Uterus (tissue), 3 donors: ENCODE measurements at regions not wholly inside any gene's neighbourhood (a gene's known extent, or its start where the extent isn't known, plus 50 kb on each side); places are given as distances from the start of the nearest gene placed in this dataset.

Experiments used
- DNase-seq, 2 donors: peaks; one replicate each; pipeline ENCODE4 v3.0.0-alpha.2; 2019 to 2020
- H3K27ac ChIP-seq, 2 donors: fragments of 200-600 bp; sonication (generic); 1 replicate in 1 of 2; 2 replicates in 1 of 2; pipeline ENCODE4 v1.5.1; 2016 to 2018
- H3K27me3 ChIP-seq, 2 donors: fragments of 200-600 bp; sonication (generic); one replicate each; pipeline ENCODE4 v1.5.1; 2018 to 2019; ENCODE audit warnings: control low read depth in 1 of 2
- H3K36me3 ChIP-seq, 2 donors: fragments of 200-600 bp; sonication (generic); one replicate each; pipeline ENCODE4 v1.5.1; 2019; ENCODE audit warnings: control low read depth in 1 of 2
- H3K4me1 ChIP-seq, 2 donors: fragments of 200-600 bp; sonication (generic); one replicate each; pipeline ENCODE4 v1.5.1; 2018 to 2019; ENCODE audit warnings: control low read depth in 1 of 2
- H3K4me3 ChIP-seq, 2 donors: fragments of 200-600 bp; sonication (generic); 1 replicate in 1 of 2; 2 replicates in 1 of 2; pipeline ENCODE4 v1.5.1; 2018 to 2019; ENCODE audit warnings: mild to moderate bottlenecking in 1 of 2
- H3K9me3 ChIP-seq, 2 donors: fragments of 200-600 bp; sonication (generic); one replicate each; pipeline ENCODE4 v1.5.1; 2019; ENCODE audit warnings: control low read depth in 1 of 2
- POLR2A ChIP-seq, 2 donors: fragments of 450-650 bp; IDR thresholded peaks; one replicate each; pipeline ENCODE4 v1.6.1; 2016; ENCODE audit warnings: antibody characterized with exemption in 2 of 2, mild to moderate bottlenecking in 1 of 2, moderate library complexity in 1 of 2
- intact Hi-C: fragments of 100-400 bp; cut with DNase I; formaldehyde crosslinking; loops from one replicate; pipeline ENCODE4 v1.15.1; 2023; ENCODE audit warnings: low total_unique reads
- TF ChIP-seq, protein P1 (sequence below), 4 experiments: fragments of 200-600 bp in 2 of 4; fragments of 450-650 bp in 2 of 4; sonication (generic) in 2 of 4; IDR thresholded peaks; one replicate each; pipeline ENCODE4 v1.5.1; 2016 to 2019; ENCODE audit warnings: antibody characterized with exemption in 4 of 4, mild to moderate bottlenecking in 2 of 4, moderate library complexity in 1 of 4
- donor health status: DM: yes; HTN: yes; CAD: no.

DNA sequence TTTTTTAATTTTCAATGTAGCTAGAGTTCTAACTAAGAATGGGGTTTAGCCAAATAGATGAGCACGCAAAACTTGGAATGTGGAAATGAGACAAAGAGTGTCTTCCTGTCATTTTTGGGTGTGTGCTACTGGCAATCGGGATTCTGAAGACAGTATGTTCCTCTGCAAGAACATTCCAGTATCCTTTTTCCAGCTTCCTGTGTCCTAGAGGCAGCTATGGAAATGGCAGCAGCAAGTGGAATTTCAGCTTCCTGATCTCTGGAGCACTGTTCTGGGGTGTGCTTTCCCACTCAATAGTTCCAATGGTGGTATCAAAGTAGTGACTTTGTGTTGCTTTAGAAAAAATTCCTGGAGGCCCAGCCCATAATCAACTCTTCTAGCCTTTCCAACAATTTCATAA lies 642.9 kb upstream of the KCNMB2 start:
- no peak overlapping the region for H3K27ac ChIP-seq
- intact Hi-C loops: no loop called here
- DNase-seq: no peak
- TF ChIP-seq, protein P1, sequence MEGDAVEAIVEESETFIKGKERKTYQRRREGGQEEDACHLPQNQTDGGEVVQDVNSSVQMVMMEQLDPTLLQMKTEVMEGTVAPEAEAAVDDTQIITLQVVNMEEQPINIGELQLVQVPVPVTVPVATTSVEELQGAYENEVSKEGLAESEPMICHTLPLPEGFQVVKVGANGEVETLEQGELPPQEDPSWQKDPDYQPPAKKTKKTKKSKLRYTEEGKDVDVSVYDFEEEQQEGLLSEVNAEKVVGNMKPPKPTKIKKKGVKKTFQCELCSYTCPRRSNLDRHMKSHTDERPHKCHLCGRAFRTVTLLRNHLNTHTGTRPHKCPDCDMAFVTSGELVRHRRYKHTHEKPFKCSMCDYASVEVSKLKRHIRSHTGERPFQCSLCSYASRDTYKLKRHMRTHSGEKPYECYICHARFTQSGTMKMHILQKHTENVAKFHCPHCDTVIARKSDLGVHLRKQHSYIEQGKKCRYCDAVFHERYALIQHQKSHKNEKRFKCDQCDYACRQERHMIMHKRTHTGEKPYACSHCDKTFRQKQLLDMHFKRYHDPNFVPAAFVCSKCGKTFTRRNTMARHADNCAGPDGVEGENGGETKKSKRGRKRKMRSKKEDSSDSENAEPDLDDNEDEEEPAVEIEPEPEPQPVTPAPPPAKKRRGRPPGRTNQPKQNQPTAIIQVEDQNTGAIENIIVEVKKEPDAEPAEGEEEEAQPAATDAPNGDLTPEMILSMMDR (IDR thresholded peaks at IDR 0.05): no peak
- TF ChIP-seq POLR2A (IDR thresholded peaks at IDR 0.05): no peak
- H3K4me3 ChIP-seq: no peak overlapping the region
- H3K4me1 ChIP-seq: no peaks in the 10 kb centered on the region
- H3K36me3 ChIP-seq: no peaks in the 10 kb centered on the region
- H3K9me3 ChIP-seq: peaks cover 0 to 4% of the 10 kb centered on the region in 2 donors
- no peaks in the 10 kb centered on the region for H3K27me3 ChIP-seq

GRCh38 chr3:177894081-177894728 lies 642.0 kb upstream of the KCNMB2 start:
- Histone ChIP-seq H3K4me3 (no peak overlapping the region), H3K27me3 (no peaks in the 10 kb centered on the region), H3K9me3 (peaks cover 0 to 4% of the 10 kb centered on the region in 2 donors), H3K4me1 (no peaks in the 10 kb centered on the region), H3K27ac (no peak overlapping the region), H3K36me3 (no peaks in the 10 kb centered on the region)
- no peak for DNase-seq
- TF ChIP-seq POLR2A (IDR thresholded peaks at IDR 0.05): no peak
- TF ChIP-seq, protein P1 (IDR thresholded peaks at IDR 0.05): no peak
- intact Hi-C loops: no loop called here

GRCh38 chr3:177898185-177898584 lies 638.1 kb upstream of the KCNMB2 start:
- DNase-seq: no peak
- no peaks in the 10 kb centered on the region for H3K36me3 ChIP-seq
- intact Hi-C loops: no loop called here
- H3K27ac ChIP-seq: no peak overlapping the region
- no peaks in the 10 kb centered on the region for H3K27me3 ChIP-seq
- H3K9me3 ChIP-seq: peaks cover 0 to 4% of the 10 kb centered on the region in 2 donors
- TF ChIP-seq, protein P1 (IDR thresholded peaks at IDR 0.05): no peak
- TF ChIP-seq POLR2A (IDR thresholded peaks at IDR 0.05): no peak
- no peaks in the 10 kb centered on the region for H3K4me1 ChIP-seq
- H3K4me3 ChIP-seq: no peak overlapping the region

DNA sequence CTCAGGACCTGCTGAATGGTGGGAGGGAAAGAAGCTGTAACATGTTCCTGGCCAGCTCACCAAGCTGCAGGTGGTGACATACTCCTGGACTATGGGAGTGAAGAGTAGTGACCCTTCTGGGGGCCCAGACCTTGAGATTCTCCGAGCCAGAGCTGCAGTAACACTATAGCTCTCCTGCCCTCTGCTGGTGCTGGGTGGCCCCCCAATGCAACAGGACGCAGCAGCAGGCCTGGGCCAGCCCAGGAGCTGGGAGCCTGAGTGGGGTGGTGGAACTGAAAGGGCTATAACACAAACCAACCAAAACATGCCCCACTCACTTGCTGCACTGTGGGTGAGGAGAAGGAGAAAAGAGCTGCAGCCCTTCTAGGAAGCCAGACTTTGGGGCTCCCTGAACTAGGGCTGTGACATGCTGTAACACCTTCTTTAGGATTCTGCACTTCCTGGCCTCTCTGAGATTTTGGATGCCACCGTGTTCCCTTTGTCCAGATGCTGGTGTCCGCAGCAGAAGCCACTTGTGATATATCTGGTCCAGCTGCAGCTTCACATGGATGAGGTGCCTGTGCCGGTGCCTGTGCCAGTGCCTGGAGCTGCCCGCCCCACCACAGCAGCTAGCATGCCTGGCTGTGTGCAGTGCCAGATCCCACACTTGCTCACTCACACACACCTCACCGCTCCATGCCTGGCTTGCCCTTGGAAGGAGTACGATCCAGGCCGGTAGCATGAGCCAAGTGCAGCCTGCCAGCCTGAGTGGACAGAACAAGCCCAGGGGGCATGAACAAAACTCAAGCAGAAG lies 636.8 kb upstream of the KCNMB2 start:
- no peaks in the 10 kb centered on the region for H3K27me3 ChIP-seq
- no peaks in the 10 kb centered on the region for H3K4me1 ChIP-seq
- H3K9me3 ChIP-seq: peaks cover 0 to 4% of the 10 kb centered on the region in 2 donors
- H3K27ac ChIP-seq: no peak overlapping the region
- TF ChIP-seq, protein P1 (IDR thresholded peaks at IDR 0.05): no peak
- TF ChIP-seq POLR2A (IDR thresholded peaks at IDR 0.05): no peak
- DNase-seq: no peak
- no peaks in the 10 kb centered on the region for H3K36me3 ChIP-seq
- intact Hi-C loops: no loop called here
- H3K4me3 ChIP-seq: no peak overlapping the region

GRCh38 chr3:177902876-177903275 lies 633.4 kb upstream of the KCNMB2 start:
- no peak for DNase-seq
- Histone ChIP-seq H3K4me3 (no peak overlapping the region), H3K27ac (no peak overlapping the region), H3K27me3 (no peaks in the 10 kb centered on the region), H3K4me1 (peaks cover 8 to 9% of the 10 kb centered on the region in 2 donors), H3K36me3 (no peaks in the 10 kb centered on the region), H3K9me3 (peaks cover 0 to 4% of the 10 kb centered on the region in 2 donors)
- intact Hi-C loops: no loop called here
- TF ChIP-seq, protein P1 (IDR thresholded peaks at IDR 0.05): no peak
- no peak for TF ChIP-seq POLR2A (IDR thresholded peaks at IDR 0.05)
